ENCODE measurements at regions not wholly inside any gene's neighbourhood (a gene's known extent, or its start where the extent isn't known, plus 50 kb on each side); places are given as distances from the start of the nearest gene placed in this dataset.

GRCh38 chr12:39112064-39112463 is 206.7 kb upstream of the CPNE8 start:
- Histone ChIP-seq H3K27ac (no peak overlapping the region), H3K4me1 (ENCODE audit: low read depth) (no peaks in the 10 kb centered on the region), H3K36me3 (no peaks in the 10 kb centered on the region), H3K9me3 (ENCODE audit: low read depth) (no peaks in the 10 kb centered on the region), H3K27me3 (no peaks in the 10 kb centered on the region), H3K4me3 (no peak overlapping the region)
- no peak for DNase-seq (ENCODE audit: low read depth in 1 of 2, low spot score in 1 of 2)
- TF ChIP-seq CTCF (IDR thresholded peaks at IDR 0.05; ENCODE audit: low read depth, low read length) = no peak

DNA sequence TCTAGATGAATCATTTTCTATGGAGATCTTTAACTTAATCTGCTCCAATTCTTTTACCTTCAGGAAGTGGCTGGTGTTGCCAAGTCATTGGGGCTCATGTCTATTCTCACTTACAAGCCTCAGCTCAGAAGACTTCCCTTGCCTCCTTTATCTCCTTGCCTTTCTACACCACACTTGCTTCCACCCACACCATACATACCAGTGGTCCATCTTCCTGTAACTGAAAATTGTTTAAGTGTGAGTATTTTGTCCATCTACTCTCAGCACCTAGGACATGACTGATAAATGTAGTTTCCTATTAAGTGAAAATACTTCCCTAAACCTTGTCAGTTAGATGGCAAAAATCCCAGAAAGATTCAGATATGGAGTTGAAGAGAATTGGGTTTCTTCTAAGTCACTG is 199.7 kb upstream of the CPNE8 start:
- Histone ChIP-seq H3K4me1 (ENCODE audit: low read depth) (no peaks in the 10 kb centered on the region), H3K9me3 (ENCODE audit: low read depth) (no peaks in the 10 kb centered on the region), H3K27me3 (no peaks in the 10 kb centered on the region), H3K4me3 (no peak overlapping the region), H3K27ac (no peak overlapping the region), H3K36me3 (no peaks in the 10 kb centered on the region)
- DNase-seq (ENCODE audit: low read depth in 1 of 2, low spot score in 1 of 2) = peak in 1 of 2 donors; percentile 39
- no peak for TF ChIP-seq CTCF (IDR thresholded peaks at IDR 0.05; ENCODE audit: low read depth, low read length)

DNA sequence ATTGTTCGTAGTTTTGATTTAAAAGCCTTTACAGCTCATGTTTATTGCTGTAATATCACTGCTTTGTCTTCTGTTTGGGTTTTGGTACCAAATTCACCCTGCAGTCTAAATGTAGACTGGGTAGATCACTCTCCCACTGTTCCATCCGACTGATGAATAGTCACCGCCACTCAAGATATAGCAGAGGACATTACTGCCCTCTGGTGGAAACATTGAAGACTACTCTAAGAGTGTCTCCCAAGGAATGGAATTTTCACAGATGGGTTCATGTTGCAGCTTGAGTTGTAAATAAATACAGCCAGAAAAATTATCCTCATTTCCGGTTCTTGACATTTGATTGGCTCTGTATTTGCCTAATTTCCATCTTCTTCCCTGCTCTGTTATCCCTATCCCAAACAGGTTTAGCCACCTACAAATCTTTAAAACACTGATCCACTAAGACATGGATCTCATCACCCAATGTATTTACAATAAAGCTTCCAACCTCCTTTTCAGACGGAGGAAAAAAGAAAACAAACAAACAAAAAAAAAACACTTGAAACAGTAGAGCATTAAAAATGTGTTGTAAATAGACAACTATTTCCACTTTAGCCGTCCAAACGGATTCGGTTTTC is 198.3 kb upstream of the CPNE8 start:
- H3K4me3 ChIP-seq = no peak overlapping the region
- H3K4me1 ChIP-seq (ENCODE audit: low read depth) = no peaks in the 10 kb centered on the region
- no peaks in the 10 kb centered on the region for H3K27me3 ChIP-seq
- TF ChIP-seq CTCF (IDR thresholded peaks at IDR 0.05; ENCODE audit: low read depth, low read length) = peak; percentile 78
- DNase-seq (ENCODE audit: low read depth in 1 of 2, low spot score in 1 of 2) = peak; percentile 78 to 82
- no peak overlapping the region for H3K27ac ChIP-seq
- no peaks in the 10 kb centered on the region for H3K36me3 ChIP-seq
- no peaks in the 10 kb centered on the region for H3K9me3 ChIP-seq (ENCODE audit: low read depth)

GRCh38 chr12:39102474-39103209 is 197.3 kb upstream of the CPNE8 start:
- DNase-seq (ENCODE audit: low read depth in 1 of 2, low spot score in 1 of 2) = peak in 1 of 2 donors; percentile 41
- Histone ChIP-seq H3K27me3 (no peaks in the 10 kb centered on the region), H3K9me3 (ENCODE audit: low read depth) (no peaks in the 10 kb centered on the region), H3K4me3 (no peak overlapping the region), H3K27ac (no peak overlapping the region), H3K36me3 (no peaks in the 10 kb centered on the region), H3K4me1 (ENCODE audit: low read depth) (no peaks in the 10 kb centered on the region)
- no peak for TF ChIP-seq CTCF (IDR thresholded peaks at IDR 0.05; ENCODE audit: low read depth, low read length)

DNA sequence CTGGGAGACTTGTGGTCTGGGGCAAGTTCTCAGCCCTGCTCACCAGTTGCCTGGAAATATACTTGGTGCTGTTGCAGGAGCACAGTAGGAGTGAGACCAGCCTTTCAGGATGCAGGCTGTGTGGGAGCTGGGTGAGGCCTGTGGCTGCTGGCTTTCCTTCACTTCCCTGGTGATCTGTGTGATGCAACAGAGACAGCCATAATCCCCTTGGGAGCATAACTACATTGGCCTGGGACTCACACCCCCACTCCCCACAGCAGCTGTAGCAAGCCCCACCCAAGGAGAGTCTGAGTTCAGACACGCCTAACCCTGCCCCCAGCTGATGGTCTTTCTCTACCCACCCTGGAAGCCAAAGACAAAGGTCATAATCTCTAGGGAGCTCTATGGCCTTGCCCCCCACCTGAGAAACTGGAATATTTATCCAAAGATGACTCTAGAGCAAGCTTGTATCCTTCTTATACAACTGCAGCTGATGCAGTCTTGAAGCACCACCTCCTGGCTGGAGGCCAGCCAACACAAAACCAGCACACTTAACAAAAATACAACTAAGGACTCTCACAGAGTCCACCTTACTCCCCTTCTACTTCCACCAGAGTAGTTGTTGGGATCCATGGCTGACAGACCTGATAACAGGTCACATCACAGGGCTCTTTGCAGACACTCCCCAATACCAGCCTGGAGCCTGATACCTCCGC is 190.4 kb upstream of the CPNE8 start:
- TF ChIP-seq CTCF (IDR thresholded peaks at IDR 0.05; ENCODE audit: low read depth, low read length) = no peak
- Histone ChIP-seq H3K4me1 (ENCODE audit: low read depth) (no peaks in the 10 kb centered on the region), H3K27ac (no peak overlapping the region), H3K4me3 (no peak overlapping the region), H3K36me3 (no peaks in the 10 kb centered on the region), H3K27me3 (no peaks in the 10 kb centered on the region), H3K9me3 (ENCODE audit: low read depth) (no peaks in the 10 kb centered on the region)
- DNase-seq (ENCODE audit: low read depth in 1 of 2, low spot score in 1 of 2) = peak in 1 of 2 donors; percentile 41
